Muscle of leg (tissue), 3 donors: ENCODE measurements at regions not wholly inside any gene's neighbourhood (a gene's known extent, or its start where the extent isn't known, plus 50 kb on each side); places are given as distances from the start of the nearest gene placed in this dataset.

Experiments used
- DNase-seq: peaks from one replicate; pipeline ENCODE4 v3.0.0; 2013
- H3K27ac ChIP-seq: one replicate; pipeline ENCODE4 v1.5.1; 2013; ENCODE audit warnings: mild to moderate bottlenecking, low read length, control low read depth
- H3K27me3 ChIP-seq: one replicate; pipeline ENCODE4 v1.6.1; 2013; ENCODE audit warnings: low read length; ENCODE audit not compliant: control insufficient read depth, insufficient read depth
- H3K36me3 ChIP-seq: one replicate; pipeline ENCODE4 v1.6.1; 2013; ENCODE audit warnings: low read length; ENCODE audit not compliant: control insufficient read depth, insufficient read depth
- H3K4me1 ChIP-seq: one replicate; pipeline ENCODE4 v1.6.1; 2013; ENCODE audit warnings: low read length; ENCODE audit not compliant: control insufficient read depth, insufficient read depth
- H3K4me3 ChIP-seq: one replicate; pipeline ENCODE4 v1.5.1; 2013; ENCODE audit warnings: low read length, control low read depth
- H3K9me3 ChIP-seq: replicated peaks from 2 replicates; pipeline ENCODE4 v1.6.1; 2013; ENCODE audit warnings: low read depth, low read length; ENCODE audit not compliant: control insufficient read depth
- WGBS: methylation state at CpG from one replicate; pipeline ENCODE4 v1.1.5; 2013; ENCODE audit warnings: missing lambda C conversion rate; ENCODE audit not compliant: insufficient coverage; 5-methylcytosine and 5-hydroxymethylcytosine counted together

GRCh38 chr5:89929173-89929572, 480.4 kb downstream of the CETN3 start:
- no peak overlapping the region for H3K27ac ChIP-seq
- H3K36me3 ChIP-seq, result no peaks in the 10 kb centered on the region
- H3K9me3 ChIP-seq, result no peaks in the 10 kb centered on the region
- WGBS, result no CpG with 5 or more reads among the region's 2 CpGs
- H3K27me3 ChIP-seq, result no peaks in the 10 kb centered on the region
- H3K4me1 ChIP-seq, result no peaks in the 10 kb centered on the region
- no peak for DNase-seq
- no peak overlapping the region for H3K4me3 ChIP-seq

DNA sequence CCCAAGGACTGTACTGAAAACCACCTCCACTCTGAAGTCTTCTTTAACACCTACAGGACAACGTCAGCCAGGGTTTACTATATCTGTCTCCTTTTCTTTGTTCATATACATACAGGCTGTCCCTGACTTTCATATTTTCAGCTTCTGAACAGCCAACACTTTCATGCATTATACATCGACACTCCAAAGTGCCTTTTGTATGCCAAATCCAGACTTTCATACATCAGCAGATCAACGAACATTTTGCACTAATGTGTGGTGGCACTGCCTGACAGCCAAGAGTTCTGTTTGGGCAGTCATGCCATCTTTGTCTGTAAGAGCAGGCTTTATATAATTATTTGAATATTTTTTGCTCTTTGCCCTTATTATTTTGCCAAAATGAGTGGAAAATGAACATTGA, 487.4 kb downstream of the CETN3 start:
- WGBS, result 100% methylated on average over 2 of the region's 3 CpGs
- H3K27ac ChIP-seq, result no peak overlapping the region
- H3K4me1 ChIP-seq, result no peaks in the 10 kb centered on the region
- H3K4me3 ChIP-seq, result no peak overlapping the region
- H3K27me3 ChIP-seq, result no peaks in the 10 kb centered on the region
- no peak for DNase-seq
- no peaks in the 10 kb centered on the region for H3K36me3 ChIP-seq
- H3K9me3 ChIP-seq, result no peaks in the 10 kb centered on the region

- H3K27ac ChIP-seq, result no peak overlapping the region
- no peaks in the 10 kb centered on the region for H3K4me1 ChIP-seq
- no peak overlapping the region for H3K4me3 ChIP-seq
- no peaks in the 10 kb centered on the region for H3K27me3 ChIP-seq
- no CpG with 5 or more reads among the region's 1 CpG for WGBS
- H3K9me3 ChIP-seq, result no peaks in the 10 kb centered on the region
- no peaks in the 10 kb centered on the region for H3K36me3 ChIP-seq
- no peak for DNase-seq
These were observed 492.4 kb downstream of the CETN3 start for GRCh38 chr5:89917112-89917511.

DNA sequence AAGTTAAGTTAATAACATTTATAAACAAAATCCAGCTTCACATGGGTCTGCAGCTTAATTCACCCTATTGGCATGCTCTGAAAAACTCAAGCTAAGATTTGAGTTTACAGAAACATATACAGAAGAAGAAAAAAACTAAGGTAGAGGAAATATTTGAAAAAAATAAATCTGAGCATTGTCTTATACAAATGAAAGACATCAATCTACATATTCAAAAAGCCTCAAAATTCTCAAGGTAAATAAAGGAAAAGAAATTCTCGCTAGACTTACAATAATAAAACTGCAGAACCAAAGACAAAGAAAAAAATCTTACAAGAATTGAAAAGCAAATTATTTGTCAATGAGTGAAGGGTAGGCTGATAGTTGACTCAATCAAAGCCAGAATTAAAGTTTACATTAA, 493.4 kb downstream of the CETN3 start:
- no CpG with 5 or more reads among the region's 1 CpG for WGBS
- Histone ChIP-seq H3K4me1 (no peaks in the 10 kb centered on the region), H3K9me3 (no peaks in the 10 kb centered on the region), H3K27me3 (no peaks in the 10 kb centered on the region), H3K27ac (no peak overlapping the region), H3K36me3 (no peaks in the 10 kb centered on the region), H3K4me3 (no peak overlapping the region)
- no peak for DNase-seq

GRCh38 chr5:89908876-89909275, 500.7 kb downstream of the CETN3 start:
- Histone ChIP-seq H3K4me1 (no peaks in the 10 kb centered on the region), H3K9me3 (peaks cover 2% of the 10 kb centered on the region), H3K36me3 (no peaks in the 10 kb centered on the region), H3K27me3 (no peaks in the 10 kb centered on the region), H3K27ac (no peak overlapping the region), H3K4me3 (no peak overlapping the region)
- no peak for DNase-seq

DNA sequence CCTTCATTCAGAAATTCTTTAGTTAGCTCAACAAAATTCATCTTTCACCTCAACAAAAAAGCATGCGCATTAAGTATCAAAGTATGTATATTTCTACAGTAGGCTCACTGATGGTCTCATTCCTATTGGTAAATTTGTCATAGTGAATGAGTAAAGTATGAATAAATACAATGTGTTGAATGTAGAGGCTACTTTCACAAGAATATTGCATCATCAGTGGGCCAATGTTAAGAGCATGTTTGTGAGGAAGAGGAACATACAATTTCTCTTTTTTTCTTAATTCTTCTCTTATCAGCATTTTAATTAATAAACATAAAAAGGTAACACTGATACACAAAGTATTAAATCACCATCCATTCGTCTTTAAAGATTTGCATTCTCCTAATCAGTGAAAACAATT, 505.1 kb downstream of the CETN3 start:
- H3K9me3 ChIP-seq, result peaks cover 2% of the 10 kb centered on the region
- H3K27me3 ChIP-seq, result no peaks in the 10 kb centered on the region
- no CpG with 5 or more reads among the region's 2 CpGs for WGBS
- H3K27ac ChIP-seq, result no peak overlapping the region
- no peak overlapping the region for H3K4me3 ChIP-seq
- H3K36me3 ChIP-seq, result no peaks in the 10 kb centered on the region
- no peak for DNase-seq
- no peaks in the 10 kb centered on the region for H3K4me1 ChIP-seq

GRCh38 chr5:89901983-89902382, 507.6 kb downstream of the CETN3 start:
- no peak overlapping the region for H3K4me3 ChIP-seq
- 82% methylated on average over 3 of the region's 4 CpGs for WGBS

GRCh38 chr5:89901346-89901745, 508.2 kb downstream of the CETN3 start:
- Histone ChIP-seq H3K4me3 (no peak overlapping the region), H3K36me3 (no peaks in the 10 kb centered on the region), H3K9me3 (no peaks in the 10 kb centered on the region), H3K27ac (peak overlapping the region; percentile 1), H3K4me1 (no peaks in the 10 kb centered on the region), H3K27me3 (no peaks in the 10 kb centered on the region)
- DNase-seq, result peak; percentile 5
- no CpG with 5 or more reads among the region's 1 CpG for WGBS

More at GRCh38 chr5:89901983-89902382, 507.6 kb downstream of the CETN3 start:
- no peaks in the 10 kb centered on the region for H3K36me3 ChIP-seq
- H3K4me1 ChIP-seq, result no peaks in the 10 kb centered on the region
- no peaks in the 10 kb centered on the region for H3K27me3 ChIP-seq
- H3K27ac ChIP-seq, result peak overlapping the region; percentile 1
- H3K9me3 ChIP-seq, result peaks cover under 1% of the 10 kb centered on the region
- peak; percentile 84 for DNase-seq

DNA sequence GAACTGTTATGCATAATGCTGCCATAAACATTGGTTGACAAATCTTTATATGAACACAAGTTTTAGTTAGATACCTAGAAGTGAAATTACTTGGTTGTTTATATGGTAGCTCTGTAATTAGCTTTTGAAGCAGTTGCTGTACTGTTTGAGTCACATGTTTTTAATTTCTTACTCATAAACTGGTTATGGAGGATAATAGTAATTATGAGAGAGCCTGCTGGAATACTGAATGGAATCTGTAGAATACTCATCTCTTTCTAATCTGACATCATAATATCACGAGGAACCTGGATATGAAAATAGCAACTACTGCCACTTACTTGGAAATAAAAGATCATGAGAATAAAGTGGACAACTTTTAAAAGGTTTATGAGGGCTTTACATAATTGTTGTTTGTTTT, 509.2 kb downstream of the CETN3 start:
- H3K4me3 ChIP-seq, result no peak overlapping the region
- H3K27me3 ChIP-seq, result no peaks in the 10 kb centered on the region
- no peaks in the 10 kb centered on the region for H3K4me1 ChIP-seq
- no peak for DNase-seq
- peaks cover 2% of the 10 kb centered on the region for H3K9me3 ChIP-seq
- H3K36me3 ChIP-seq, result no peaks in the 10 kb centered on the region
- no CpG with 5 or more reads among the region's 1 CpG for WGBS
- no peak overlapping the region for H3K27ac ChIP-seq

DNA sequence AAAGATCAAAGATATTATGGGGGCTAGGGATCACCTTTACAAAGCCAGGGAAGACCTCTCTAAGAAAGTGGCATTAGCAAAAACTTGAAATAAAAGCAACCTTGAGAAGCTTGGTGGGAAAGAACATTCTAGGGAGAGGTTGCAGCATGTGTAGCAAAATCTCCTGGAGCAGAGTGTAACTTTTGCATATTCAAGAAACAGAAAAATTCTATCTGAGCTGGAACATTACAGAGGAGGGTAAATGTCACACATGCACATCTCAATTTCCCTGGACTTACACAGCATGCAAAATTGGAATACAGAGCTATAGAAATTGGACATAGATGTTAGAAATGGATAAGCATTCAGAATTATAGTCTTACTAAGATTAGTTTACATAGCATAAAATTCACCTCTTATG, 510.0 kb downstream of the CETN3 start:
- H3K36me3 ChIP-seq, result no peaks in the 10 kb centered on the region
- peaks cover 2% of the 10 kb centered on the region for H3K9me3 ChIP-seq
- no peak for DNase-seq
- no peak overlapping the region for H3K27ac ChIP-seq
- H3K4me3 ChIP-seq, result no peak overlapping the region
- no peaks in the 10 kb centered on the region for H3K4me1 ChIP-seq
- no peaks in the 10 kb centered on the region for H3K27me3 ChIP-seq

- Histone ChIP-seq H3K4me3 (no peak overlapping the region), H3K36me3 (no peaks in the 10 kb centered on the region), H3K9me3 (peaks cover 12% of the 10 kb centered on the region), H3K4me1 (no peaks in the 10 kb centered on the region), H3K27me3 (no peaks in the 10 kb centered on the region), H3K27ac (no peak overlapping the region)
- WGBS, result no CpG with 5 or more reads among the region's 2 CpGs
- no peak for DNase-seq
These were observed 516.0 kb downstream of the CETN3 start for GRCh38 chr5:89893546-89893945.
